NCI-H82 (cell line): ENCODE measurements at regions not wholly inside any gene's neighbourhood (a gene's known extent, or its start where the extent isn't known, plus 50 kb on each side); places are given as distances from the start of the nearest gene placed in this dataset.

ENCODE experiments used
- DNase-seq: peaks from one replicate; lab custom pipeline; 2025; lab: John Stamatoyannopoulos, UW

DNA sequence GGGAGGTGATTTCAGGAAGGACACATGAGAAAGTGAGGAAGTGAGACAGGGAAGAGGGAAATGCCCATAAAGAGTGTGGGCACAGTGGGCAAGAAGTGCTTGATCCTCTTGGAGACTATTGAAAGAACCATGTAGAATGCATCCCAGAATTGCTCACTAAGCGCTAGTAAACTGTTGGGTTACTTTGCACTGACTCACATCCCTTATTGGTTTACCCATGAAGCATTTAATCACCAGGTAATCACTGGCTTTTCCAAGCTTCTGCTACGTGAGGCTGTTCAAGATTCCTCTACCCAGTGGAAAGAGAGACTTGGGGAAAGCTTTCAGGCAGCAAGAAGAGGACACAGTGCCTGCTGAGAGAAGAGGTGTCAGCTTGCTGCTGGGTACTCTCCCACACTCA, 410.0 kb upstream of the JAG1 start:
- DNase-seq, result no peak

DNA sequence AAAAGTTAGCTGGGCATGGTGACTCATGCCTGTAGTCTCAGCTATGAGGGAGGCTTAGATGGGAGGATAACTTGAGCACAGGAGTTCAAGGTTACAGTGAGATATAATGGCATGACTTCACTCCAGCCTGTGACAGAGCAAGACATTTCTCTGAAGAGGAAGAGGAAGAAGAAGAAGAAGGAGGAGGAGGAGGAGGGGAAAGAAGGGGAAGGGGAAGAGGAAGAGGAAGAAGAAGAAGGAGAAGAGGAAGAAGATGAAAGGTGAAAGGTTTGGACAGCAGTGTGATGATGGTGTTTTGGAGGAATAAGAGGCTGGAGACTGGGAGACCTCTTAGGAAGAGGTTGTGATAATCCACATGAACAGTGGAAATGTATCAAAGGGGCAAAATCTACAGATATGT, 410.7 kb upstream of the JAG1 start:
- DNase-seq, result no peak

DNA sequence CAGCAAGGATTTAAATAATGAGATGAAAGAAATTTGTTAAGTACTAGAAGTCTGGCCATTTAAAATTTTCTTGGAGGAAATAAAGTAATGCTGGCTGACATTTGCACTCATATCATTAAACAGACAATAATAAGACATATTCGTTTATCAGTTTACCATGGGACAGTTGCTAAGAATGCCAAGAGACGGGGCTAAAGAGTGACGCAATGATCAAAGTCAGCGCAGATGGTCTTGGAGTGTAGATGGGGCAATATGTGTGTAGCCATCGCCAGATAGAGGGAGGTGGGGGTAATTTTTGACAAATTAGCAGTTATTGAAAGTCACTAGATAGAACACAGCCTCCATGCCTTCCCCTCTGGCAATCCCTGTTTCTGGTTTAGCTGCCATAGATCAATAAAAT, 413.2 kb upstream of the JAG1 start:
- no peak for DNase-seq

DNA sequence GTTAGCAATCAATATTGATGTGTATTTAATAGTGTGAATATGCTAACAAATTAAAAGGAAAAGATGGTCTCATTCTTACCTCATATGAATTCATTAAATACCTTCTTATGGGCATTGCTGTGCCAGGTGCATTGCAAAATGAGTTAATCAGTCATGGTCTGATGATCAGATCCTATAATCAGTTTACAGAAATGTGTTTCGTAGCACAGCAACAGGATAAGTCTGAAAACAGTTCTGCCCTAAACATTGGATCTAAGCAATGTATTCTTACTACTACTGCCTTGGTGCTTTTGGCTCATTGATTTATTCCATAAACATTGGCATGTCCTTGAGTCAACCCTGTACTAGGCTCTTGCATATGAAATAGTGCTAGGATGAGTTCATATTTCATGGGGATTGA, 417.0 kb upstream of the JAG1 start:
- peak; percentile 90 for DNase-seq

DNA sequence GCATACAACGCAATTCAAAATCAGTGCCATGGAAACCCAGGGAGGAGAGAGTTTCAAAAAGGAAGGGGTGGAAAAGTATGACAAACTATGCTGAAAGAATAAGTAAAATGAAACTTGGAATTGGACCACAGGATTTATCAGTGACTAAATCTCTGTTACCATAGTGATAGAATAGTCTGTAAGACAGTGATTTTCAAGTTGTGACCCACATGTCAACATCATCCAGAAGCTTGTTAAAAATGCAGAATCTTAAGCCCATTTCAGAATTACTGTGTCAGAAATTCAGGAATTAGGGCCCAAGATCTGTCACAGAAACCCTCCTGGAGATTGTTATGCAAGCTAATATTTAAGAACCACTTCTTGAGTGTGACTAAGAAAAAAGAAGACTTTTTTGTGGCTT, 417.7 kb upstream of the JAG1 start:
- DNase-seq, result no peak

DNA sequence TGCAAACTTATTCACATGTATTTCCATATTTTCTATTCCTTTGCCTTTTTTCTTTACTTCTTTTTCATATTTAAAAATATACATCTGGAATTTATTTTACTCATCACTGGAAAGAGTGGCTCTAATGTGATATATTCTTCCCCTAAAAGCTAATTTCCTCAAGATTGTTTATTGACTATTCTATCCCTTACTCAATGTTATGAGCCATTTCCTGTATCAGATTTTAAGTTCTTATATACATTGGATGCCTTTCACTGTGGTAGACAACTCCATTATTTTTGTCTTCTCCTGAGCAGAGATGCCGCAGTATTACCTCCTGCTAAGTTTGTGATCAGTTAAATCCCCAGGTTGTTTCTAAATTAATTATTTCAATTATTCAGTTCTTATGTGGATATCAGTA, 418.4 kb upstream of the JAG1 start:
- DNase-seq, result no peak

DNA sequence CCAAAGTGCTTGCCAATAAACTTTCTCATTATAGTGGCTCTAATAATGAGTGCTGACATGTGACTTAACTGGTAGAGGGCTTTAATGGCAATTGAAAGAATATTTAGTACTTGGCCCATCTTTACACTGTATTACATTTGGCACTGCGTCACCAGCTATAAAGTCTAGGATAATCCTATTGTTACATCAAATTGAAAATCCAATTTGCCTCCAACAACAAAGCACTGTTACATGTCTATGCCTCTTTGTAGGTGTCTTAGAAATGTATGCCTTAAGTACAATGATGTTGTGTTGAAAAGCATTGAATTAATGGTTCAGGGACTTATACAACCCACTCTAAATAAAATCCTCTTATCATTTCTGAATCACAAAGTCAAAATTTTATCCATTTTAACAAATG, 420.4 kb upstream of the JAG1 start:
- DNase-seq, result peak; percentile 79

DNA sequence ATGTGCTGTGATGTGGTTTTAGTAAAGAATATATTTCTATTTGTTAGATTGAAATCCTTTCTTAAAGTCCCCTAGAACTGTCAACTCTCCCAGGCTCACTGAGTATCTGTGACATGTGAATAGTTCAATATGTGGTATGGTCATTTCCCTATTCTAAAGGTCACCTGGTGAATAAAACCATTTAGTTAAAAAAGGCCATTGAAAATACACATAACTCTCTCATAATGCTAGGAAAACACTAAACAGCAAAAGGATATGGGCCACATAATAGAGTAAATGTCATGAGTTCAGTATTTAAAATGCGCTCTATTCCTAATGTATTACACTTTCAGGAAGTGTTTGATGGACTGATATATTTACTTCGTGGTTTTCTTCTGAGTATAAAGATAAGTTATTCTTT, 420.9 kb upstream of the JAG1 start:
- no peak for DNase-seq

DNA sequence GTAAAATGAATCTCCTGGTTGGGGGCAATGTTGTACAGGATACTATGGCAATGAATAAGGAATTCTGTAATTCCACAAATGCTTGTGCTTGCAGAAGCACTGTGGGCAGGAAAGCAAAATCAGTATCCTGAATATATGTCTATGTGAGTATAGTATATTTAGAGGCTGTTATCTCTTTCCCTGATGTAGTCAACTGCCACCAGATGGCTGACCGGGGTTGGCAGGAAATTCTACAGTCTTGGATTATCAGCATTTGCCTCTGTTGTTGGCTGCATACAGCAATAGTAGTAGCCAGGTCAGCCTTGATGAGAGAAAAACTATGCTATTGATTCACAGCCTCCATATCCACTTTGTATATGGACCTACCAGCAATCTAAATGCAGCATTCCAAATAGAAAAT, 425.1 kb upstream of the JAG1 start:
- peak; percentile 9 for DNase-seq

DNA sequence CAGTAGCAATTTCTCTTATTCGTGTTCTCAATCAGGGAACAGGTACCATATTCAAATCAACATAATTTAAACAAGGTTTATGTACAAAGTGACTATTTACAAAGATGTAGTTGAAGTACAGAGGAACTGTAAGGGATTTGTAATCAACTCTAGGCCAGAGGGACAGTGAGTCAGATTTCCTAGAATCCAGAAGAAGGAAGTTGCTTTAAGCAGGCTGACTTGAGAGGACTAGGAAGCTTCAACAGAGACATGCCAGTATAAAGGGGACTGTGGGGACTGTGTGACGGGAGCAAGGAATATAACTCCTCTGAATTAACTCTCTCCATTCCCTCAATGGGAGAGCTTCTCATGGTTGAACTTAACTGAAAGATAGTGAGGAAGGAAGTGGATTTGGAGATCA, 427.4 kb upstream of the JAG1 start:
- DNase-seq, result no peak

DNA sequence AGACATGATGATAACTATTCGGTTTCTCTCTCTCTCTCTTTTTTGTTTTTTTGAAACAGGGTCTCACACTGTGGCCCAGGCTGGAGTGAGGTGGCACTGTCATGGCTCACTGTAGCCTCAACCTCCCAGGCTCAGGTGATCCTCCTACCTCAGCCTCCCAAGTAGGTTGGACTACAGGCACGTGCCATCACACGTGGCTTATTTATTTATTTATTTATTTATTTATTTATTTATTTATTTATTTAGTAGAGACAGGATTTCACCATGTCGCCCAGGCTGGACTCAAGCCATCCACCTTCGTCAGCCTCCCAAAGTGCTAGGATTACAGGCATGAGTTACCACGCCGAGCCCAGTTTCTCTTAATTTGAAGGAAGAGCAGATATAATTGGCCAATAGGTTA, 427.9 kb upstream of the JAG1 start:
- DNase-seq, result no peak

DNA sequence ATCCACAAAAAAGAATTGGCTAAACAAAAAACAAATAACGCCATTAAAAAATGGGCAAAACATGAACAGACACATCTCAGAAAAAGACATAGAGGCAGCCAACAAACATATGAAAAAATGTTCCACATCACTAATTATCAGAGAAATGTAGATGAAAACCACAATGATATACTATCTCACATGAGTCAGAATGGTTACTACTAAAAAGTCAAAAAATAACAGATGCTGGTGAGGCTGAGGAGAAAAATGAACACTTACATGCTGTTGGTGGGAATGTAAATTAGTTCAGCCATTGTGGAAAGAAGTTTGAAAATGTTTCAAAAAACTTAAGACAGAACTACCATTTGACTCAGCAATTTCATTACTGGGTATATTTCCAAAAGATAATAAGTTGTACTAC, 430.1 kb upstream of the JAG1 start:
- no peak for DNase-seq

DNA sequence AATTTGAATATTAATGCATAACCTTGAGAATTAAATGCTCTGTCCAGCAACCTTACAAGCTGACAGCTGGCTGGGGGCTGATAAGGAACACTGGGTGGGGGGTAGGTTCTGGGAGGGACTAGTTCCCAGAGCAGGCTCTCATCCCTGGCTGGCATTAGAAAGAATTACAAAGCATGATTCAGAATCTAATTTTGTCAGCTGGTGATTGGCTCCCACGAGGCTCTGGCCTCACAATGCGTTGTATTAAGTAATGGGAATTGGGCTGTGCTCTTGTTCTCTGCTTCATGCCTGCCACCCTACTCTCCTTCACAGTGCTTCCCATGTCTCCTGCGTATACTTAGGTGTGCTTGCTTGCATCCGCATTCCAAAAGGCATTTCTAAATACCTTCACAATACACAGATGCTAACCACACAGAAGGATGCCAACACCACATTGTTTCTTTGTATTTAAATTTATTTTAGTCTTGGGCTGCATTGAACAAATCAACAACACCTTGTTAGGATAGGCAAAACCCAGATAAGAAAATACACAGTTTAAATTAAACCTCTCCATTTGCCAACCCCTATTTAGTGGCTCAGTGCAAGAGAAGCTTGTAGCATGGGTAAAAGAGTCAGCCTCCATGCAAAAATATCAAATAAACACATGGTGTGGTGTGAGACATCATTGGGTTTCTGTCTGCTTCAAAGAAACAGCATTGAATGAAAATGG, 434.5 kb upstream of the JAG1 start:
- peak; percentile 78 for DNase-seq

DNA sequence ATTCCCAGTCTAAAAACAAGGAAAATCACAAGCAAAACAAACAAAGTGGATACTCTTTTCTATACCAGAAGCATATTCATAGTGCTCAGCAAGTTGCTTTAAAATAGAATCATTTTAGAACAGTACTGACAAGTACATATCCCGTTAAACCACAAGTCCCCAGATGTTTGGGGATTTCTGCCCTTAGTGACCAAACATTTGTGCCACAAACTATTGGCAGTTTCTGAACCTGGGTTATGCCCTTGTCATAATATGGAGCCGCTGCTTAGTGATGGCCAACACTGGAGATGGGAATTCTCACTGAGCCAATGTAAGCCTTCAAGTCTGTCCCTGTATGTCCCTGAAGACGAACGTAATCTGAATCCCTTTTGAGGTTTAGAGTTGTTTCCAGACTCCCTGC, 436.7 kb upstream of the JAG1 start:
- no peak for DNase-seq

DNA sequence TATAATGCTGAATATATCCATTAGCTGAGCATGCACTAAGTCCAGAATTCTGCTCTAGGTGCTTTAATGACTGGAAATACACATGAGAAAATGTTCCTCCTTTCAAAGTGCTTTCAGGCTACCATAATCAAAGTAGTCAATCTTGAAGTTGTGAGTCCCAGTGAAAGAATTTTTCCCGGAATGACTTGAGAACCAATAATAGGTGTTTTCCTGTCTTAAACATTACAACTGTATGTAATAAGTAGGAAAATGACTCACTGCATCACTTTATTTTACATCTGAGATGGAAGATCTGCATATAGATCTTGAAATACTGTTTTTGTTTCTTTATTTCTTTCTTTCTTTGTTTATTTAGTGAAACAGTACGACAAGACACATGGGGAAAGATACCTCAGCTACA, 437.4 kb upstream of the JAG1 start:
- DNase-seq, result no peak

DNA sequence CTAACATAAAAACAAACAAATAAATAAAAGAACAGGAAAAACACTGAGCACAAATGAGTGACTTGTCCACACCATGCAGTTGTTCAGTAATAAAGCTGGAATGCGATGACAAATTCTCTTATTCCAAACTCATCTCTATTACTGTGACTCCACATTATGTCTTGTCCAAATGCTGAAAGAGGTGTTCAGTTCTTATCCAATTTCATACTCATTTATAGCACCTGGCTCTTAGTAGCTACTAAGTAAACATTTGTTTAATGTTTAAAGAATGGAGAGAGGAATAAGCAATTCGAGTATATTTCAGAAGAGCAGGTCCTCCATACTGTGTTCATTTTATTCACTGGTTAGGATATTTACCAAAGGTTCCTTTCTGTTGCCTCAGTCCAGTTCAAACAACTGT, 439.0 kb upstream of the JAG1 start:
- DNase-seq, result no peak

DNA sequence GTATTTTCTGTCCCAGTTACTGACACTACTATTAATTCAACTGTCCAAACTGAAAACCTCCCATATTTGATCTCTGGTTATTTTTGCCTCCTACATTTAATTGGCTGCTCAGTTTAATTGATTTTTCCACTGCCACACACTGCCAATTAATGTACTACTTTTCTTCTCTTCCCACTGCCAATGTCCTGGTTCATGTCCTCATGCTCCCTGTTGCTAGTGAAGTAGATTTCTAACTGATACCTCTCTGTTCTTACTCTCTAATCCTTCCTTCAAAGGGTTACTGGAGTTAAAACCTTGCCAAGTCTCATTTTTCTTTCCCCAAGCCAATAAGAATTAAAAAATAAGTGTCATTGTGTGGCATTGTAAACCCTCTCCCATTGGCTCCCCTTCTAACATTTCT, 440.6 kb upstream of the JAG1 start:
- no peak for DNase-seq

DNA sequence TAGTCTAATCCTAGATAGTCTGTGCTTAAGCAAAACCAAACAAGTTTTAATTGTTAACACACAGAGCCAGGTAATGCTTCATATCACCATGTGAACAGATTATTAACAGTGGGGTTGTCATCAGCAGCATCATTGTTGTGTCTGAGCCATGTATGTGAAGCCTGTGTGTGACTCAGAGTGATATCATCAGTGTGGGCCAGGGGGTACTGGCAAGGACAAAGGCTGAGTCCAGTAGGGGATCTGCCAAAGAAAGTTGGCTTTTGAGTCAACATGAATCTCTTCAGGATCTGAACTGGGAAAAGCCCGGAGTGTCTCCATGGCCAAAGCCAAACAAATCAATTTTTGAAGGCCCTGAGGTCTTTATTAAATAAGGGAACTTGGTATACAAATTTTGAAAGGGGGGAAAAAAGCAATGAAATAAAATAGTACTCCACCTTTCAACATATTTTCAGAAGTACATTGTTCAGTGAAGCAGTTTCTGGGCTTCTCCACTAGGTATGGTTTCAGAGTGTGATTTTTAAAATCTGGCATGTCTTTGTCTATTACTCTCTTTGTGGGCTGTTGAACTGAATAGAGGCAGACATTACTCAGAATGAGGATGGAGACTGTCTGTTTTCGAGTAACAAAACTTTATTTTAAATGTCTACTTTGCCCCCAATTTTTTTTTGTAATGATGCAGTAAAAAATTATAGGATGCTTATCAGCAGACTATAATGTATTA, 444.2 kb upstream of the JAG1 start:
- no peak for DNase-seq

DNA sequence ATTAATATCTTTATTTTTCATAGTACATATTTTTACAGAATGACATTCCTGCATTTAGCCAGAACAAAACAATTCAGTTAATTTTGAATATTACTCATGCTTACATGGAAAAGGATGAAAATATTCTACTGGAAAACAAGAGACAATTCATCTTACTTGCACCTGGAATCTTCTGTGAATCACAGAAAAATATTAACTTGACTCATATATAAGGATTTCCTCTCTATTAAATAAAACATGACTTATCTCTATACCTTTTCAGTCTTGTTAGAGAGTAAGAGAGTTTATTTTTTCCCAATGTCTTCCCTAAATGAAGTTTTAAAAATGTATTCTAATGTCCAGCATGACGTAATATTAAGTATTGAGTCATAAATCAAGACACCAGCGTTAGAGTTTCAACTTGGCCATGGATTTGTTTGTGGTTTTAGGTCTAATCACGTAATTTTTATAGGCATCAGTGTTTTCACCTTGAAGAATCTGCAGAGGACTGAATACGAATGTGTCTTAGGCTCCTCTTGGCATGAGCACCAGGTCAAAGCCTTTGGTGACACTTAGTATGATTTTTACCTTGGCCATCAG, 445.1 kb upstream of the JAG1 start:
- no peak for DNase-seq

DNA sequence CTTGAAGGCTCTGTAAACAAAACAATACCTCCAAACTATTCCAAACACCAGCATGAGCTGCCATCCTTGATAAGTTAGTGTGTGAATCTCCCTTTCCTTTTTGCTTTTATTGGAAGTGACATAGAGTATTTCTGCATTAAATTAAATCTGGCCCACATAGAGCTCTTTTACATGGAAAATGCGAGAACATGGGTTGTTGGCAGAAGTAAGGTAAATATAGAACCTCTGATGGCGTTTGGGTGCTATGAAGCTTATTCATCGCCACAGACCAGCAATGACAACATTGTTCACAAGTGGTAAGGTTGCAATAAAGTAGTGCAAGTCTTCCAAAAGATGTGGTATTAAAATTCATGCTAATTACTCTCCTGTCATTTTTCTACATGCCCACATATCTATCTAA, 445.8 kb upstream of the JAG1 start:
- DNase-seq, result no peak

DNA sequence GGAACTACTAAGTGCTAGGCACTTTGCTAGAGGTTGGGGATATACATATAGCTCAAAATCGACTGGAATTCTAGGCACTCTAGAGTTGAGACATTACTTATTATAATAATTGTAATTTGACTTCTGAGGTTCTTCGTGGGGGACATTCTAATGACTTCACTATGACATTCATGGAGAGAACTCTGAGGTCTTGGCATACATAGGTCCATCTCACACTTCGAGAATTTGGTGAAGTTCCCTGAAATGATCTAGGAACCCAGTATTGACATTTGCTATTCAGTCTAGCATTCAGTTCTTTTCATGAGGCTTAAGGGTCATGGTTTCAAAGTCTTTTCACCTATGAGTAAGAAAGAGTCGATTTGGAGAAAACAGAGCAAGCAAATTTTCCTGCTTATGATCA, 446.6 kb upstream of the JAG1 start:
- no peak for DNase-seq

DNA sequence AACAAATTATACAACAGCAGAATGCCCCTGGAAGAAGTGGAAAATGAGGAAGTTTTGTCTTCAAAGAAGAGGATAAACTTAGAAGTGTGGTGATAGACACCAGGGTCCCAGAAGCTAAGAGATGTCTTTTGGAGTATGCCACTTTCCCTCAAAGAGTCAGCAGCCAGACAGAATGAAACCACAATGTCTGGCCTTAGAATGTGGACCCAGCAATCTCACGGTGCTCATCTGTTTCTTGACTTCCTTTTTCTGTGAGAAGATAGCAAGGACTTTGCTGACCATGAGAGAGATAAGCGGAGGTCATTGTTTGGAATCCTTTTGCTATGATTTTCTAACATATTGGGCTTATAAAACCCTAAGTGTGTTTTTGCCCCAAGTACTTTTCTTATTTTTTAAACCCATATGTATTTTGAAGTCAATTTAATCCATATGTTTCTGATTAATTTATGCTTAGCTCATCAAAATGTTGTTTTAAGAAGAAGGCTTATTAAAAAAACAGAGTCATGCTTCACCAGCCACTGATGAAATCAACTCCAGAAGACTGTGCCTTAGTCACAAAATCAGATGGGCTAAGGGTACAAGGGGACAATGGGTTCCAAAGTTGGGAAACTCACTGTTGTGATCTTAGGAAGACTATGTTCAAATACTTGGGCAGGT, 451.2 kb upstream of the JAG1 start:
- no peak for DNase-seq

DNA sequence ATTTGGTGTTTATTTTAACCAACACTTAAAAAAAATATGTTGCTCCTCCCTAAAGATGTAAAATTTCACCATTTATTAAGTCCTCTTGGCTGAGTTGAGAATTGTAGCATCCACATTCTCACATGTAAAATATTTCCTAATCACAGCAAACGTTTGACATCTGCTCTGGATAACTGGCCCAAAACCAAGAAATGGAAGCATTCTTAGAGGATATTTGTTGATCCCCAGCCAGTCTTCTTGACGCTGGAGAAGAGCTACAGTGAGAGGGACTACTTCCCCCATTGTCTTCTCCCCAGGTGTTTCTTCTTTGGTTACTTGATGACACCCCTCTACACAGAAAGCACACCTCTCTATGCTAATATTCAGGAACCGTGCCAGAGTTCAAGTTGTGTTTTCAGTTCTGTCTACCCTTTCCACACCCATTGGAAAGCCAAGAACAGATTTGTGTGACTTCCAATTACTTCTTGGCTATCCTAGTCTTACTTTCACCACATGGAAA, 454.5 kb upstream of the JAG1 start:
- no peak for DNase-seq
